MV-4-11 (cell line): ENCODE measurements at regions not wholly inside any gene's neighbourhood (a gene's known extent, or its start where the extent isn't known, plus 50 kb on each side); places are given as distances from the start of the nearest gene placed in this dataset.

ENCODE experiments used
- DNase-seq: peaks from one replicate; lab custom pipeline; 2025; lab: John Stamatoyannopoulos, UW

DNA sequence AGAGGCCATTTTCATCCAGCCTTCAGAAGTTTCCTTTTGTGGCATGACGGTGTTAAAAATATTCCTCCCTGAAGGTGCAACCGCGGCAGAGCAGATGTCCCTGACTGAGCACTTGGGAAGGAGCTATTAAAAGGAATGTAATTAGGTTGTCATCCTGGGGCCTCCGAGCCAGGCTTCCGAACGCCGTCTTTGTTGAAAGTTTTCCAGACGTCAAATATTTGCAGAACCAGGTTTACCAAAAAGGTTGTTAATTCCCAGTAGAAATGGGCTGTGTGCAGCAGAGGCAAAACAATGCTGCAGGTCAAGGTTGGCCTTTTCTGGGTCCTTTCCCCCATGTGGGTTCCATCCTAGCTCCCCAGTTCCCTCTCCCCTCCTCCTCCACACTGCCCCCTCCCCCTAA, 88.8 kb upstream of the CALM2 start:
- DNase-seq = no peak

DNA sequence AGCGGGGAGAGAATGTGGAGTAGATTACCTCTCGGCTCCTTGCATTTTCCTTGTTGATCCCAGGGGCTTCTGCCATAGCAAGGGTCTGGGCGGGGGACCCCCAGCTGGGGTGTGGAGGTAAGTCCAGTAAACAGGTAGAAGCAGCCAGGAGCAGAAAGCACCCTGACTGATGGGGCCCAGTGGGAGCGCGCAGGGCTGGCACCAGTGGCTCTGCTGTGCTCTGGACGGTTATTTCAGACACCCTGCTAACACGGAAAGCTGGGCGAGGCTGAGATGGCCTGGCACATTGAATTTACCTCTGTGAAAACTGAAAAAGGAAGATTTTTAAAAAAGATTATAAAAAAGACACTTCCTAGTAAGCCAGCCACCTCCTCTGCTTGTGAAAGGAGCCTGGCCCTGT, 88.4 kb upstream of the CALM2 start:
- no peak for DNase-seq

DNA sequence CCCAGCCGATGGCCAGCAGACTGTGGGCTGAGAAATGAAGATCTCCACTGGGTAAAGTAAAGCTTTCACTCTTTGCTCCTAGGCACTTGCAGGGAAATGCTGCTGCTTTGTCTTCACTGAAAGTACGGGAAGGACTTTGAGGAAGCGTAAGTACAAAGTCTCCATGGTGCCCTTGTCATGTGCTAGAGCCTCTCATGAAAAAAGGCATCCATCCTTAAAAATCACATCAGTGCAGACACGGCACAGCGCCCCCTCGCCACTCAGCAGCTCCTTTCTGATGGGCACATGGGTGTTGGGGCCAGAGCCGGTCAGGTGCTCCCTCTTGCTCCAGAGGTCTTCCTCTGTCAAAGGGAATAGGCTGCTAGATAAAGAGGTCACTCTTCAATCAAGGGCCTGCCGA, 87.8 kb upstream of the CALM2 start:
- peak; percentile 40 for DNase-seq

DNA sequence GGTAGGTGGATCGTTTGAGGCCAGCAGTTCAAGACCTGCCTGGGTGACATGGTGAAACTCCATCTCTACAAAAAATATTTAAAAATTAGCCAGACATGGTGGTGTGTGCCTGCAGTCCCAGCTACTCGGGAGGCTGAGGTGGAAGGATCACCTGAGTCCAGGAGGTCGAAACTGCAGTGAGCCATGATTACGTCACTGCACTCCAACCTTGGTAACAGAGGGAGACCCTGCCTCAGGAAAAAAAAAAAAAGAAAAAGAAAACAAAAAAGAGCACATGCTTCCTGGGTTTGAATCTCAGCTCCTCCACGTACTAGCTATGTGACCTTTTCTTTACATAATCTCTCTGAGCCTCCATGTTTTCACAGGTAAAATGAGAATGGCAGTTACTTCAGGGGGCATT, 86.3 kb upstream of the CALM2 start:
- no peak for DNase-seq

DNA sequence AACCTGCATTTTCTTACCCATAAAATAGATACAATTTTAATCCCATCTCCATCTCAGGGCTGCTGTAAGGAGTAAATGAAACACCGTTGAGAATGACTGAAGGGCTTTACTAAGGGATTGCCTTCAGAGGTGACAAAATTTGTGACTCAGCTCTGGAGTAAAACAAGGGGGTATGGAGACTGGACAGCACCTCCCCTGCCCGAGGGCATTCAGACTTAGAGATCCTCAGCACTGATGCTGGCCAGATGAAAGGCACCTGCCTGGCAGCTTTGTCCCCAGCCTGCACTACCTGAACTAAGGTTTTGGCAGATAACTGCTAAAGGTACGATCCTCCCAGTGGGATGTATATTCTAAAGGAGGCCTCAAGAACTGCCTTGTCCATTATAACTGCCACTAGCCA, 84.7 kb upstream of the CALM2 start:
- DNase-seq = no peak

DNA sequence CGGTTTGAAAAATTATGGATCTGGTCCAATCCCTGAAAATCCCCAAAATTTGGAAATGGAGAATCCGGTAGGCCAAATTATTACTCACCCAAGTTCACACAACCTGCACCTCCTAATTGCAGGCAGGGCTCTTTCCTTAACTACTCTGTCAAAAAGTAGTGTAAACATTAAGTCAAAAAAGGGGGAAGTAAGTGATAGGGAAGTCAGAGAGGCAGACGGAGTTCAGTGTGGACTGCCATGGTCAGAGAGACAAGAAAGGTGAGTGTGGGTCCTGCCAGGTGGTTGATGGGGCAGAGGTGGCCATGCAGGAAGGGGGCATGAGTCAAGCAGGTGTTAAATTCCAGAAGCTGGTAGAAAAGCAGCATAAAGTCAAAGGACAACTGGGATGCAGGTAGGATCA, 83.5 kb upstream of the CALM2 start:
- peak; percentile 17 for DNase-seq

DNA sequence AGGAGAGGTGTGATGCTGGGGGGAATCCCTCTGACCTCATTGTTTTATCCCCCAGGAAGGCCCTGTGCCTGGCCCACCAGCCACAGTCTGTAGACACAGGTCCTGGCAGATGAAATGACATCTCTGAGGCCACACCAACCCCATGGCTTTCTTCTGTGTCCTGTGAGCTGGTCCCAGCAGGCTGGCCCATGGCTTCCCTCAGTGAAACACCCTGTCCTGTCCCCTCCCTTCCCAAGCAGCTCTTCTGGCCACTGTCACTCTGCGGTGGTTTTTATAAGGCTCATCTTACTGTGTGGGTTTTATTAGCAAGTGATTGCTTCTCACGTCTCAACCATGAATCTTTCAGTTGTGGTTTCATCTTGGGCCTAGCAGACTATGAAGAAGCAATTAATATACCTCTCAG, 81.6 kb upstream of the CALM2 start:
- DNase-seq = no peak

DNA sequence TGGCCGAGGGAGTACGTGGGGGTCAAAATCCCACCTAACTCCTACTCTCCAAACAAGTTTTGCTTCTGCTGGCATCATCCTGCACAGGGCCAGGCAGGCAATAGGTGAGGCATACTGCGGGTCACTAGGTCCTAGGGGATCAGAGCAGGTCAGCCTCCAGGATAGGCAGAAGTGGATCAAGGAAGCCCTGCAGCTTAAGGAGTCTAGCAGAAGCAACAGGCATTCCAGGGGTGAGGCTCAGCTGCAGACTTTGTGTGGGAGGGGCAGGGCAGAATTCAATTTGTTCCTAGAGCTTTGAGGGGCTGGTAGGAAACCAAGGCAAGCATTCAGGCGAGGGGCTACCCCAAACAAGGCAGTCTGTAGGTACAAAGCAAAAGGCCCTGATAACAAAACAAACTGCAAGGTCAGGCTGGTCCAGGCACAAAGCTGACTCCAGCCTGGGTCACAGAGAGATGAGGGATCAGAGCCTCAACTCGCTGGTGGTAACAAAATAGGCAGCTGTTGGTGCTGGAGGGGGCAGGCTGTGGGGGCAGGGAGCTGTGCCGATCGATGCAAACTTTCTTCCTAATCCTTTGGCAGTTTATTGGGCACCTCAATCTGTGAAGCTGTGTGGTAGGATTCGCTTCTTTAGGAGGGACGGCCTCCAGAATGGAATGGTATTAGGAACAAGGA, 80.2 kb upstream of the CALM2 start:
- no peak for DNase-seq

DNA sequence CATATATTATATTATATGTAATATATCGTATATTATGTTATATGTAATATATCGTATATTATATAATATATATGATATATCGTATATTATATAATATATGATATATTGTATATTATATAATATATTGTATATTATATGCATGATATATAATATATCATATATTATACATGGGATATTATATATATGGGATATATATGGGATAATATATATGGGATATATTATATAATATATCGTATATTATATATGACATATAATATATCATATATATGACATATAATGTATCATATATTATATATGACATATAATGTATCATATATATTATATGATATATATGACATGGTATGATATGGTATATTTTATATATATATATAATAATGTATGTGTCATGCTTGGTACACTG, 79.5 kb upstream of the CALM2 start:
- no peak for DNase-seq

DNA sequence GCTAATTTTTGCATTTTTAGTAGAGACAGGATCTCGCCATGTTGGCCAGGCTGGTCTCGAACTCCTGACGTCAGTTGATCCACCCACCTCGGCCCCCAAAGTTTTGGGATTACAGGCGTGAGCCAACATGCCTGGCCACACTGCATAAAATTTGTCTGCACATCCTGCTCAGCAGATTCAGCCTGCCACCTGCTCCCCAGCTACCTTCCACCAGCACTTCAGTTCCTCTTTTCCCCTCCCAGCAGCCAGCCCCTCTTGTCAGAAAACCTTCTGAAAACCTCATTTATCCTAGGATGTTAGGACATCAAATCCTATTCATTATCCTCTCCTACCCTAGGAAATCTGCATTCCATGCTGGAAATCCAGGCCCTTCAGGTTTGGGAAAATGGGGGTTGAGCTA, 78.2 kb upstream of the CALM2 start:
- DNase-seq = no peak

DNA sequence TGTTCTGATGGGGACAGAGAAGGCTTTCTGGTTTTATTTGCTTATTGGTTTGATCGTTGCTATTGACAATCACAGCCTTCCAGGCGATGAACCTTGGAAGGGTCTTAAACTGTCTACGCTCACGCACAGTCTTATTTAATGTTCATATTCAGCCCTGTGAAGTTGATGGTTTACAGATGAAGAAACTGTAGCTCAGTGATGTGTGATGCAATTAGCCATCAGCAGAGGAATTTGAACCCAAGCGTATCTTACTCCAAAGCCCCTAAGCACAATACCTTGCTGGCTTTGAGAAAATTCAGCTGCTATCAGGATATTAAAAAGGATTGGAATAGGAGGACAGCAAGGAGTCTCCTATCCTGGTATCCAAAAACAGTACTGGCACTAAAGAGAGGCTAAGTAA, 77.1 kb upstream of the CALM2 start:
- DNase-seq = no peak

DNA sequence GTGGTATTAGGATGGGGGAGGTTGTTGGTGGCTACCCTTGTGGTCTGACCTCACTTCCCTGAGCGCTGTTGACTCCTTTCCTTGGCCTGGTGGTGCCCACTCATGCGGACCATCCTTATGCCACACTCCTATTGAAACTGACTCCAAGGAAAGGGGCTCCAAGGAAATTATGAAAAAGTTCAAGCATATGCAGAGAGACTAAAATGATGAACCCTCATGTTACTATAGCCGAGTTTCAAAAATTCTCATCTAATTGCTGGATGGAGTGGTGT, 75.0 kb upstream of the CALM2 start:
- DNase-seq = no peak

DNA sequence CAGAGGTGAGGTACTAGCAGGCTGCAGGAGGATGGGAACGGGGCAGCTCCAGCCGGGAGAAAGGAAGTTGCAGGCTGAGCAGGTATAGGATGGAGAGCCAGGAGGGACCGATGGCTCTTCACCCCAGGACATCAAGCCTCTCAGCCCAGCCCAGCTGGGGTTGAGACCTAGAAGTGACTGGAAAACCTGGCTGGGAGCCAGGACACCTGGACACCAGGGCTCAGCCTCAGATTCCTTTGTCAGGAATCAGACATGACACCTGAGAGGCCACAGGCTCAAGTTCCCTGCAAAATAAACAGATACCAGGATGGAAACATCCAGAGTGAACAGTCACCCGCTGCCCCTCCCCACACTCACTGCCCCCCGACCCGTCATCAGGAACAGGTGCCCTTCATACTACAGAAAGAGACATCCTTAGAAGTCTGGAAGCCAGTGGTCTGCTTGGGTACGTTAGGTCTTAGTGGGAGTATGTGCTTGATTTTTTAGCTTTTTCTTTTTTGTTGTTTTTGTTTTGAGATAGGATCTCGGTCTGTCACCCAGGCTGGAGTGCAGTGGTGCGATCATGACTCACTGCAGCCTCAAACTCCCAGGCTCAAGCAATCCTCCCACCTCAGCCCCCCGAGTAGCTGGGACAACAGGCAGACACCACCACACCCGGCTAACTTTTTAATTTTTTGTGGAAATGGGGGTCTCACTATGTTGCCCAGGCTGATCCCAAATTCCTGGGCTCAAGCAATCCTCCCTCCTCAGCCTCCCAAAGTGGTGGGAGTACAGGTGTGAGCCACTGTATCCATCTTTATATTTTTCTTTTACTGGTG, 74.5 kb upstream of the CALM2 start:
- DNase-seq = no peak

DNA sequence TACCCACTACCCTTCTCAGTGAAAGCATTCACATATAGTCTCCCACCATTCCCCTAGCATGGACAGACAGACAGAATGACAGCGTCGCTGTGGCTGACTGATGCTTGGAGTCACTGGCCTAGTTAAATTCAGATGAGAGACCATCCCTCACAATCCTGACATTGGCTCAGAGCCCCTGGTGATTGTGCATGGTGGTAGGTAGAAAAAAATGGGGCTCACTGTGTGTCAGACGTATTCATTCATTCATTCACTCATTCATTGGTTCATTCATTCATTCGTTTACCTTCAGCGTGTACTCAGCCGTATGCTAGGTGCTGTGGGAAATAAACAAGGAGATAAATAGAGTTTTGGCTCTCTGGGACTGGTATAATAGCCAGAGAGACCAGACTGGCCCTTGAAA, 73.6 kb upstream of the CALM2 start:
- no peak for DNase-seq

DNA sequence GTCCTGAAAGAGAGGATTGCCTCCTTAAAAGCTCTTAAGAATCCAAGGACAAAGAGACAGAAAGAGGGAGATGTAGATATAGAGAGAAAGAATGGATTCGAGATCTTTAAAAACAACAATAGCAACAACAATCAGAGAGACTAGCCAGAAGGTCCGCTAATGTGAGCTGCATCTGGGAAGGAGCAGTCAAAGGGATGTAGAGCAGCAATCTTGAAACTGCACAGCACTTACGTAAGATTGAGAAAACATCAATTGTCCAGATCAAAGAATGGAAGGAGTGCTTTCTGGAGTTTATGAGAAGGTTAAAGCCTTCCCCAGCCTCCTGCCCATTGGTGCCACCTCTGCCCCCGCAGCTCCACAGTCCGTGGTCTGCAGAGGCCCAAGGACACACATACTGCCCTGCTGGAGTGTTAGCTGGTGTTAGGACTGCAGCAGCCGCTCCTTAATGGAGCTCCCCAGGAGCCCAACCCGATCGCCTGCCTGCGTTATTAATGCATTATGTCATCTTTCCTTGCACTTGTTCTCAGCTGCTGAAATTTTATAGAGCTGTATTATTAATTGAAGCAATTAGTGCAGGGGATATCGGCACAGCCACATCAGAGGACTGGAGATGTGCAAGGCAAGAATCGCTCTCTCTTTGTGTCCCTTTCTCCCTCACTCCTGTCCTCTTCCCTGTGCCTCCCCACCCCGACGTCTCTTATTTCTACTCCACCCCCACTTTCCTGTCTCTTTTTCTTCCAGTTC, 73.0 kb upstream of the CALM2 start:
- no peak for DNase-seq

DNA sequence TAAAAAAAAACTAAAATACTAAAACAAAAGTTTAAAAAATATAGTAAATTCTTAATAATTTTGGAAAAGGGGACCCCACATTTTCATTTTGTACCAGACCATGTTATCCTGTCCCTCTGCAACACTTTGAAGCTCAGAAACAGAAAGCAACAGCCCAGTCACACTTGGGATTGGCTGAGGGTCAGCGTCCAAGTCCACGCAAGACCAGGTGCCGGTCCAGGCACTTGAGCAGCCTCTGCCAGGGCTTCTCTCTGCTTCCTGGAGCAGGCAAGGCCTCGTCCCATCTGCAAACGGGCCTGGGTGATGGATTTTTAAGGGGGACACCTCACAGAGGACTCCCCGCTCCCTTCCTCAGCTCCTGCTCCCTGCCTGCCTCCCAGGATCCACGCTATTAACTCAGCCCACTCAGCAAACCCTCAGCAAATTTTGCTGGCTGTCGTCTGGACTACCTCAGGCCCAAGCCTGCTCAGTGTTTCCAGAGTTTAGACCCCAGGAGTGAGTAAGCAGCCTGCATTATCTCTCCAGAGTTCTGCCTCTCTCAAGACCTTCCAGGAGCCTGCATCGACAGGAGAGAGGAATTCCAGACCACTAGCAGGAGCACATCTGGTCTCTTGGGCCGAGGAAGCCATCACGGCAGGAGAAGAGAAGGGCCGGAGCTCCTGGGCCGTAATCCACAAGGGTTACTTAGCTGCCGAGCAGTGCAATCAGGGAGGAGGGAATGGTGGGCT, 67.4 kb upstream of the CALM2 start:
- DNase-seq = no peak

DNA sequence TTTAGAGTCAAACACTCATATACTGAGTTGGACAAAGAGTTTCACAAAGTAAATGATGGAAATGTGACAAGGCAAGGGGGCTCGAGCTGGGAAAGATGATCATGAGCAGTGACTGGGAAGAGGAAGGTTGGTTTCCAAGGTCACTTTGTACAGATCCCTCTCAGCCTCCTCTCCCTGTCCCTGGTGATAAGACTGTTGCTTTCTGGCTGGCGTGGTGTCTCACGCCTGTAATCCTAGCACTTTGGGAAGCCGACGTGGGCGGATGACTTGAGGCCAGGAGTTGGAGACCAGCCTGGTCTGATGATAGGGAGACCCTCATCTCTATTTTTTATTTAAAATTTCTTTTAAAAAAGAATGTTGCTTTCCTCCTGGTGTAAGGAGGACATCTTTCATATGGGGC, 65.4 kb upstream of the CALM2 start:
- DNase-seq = no peak

DNA sequence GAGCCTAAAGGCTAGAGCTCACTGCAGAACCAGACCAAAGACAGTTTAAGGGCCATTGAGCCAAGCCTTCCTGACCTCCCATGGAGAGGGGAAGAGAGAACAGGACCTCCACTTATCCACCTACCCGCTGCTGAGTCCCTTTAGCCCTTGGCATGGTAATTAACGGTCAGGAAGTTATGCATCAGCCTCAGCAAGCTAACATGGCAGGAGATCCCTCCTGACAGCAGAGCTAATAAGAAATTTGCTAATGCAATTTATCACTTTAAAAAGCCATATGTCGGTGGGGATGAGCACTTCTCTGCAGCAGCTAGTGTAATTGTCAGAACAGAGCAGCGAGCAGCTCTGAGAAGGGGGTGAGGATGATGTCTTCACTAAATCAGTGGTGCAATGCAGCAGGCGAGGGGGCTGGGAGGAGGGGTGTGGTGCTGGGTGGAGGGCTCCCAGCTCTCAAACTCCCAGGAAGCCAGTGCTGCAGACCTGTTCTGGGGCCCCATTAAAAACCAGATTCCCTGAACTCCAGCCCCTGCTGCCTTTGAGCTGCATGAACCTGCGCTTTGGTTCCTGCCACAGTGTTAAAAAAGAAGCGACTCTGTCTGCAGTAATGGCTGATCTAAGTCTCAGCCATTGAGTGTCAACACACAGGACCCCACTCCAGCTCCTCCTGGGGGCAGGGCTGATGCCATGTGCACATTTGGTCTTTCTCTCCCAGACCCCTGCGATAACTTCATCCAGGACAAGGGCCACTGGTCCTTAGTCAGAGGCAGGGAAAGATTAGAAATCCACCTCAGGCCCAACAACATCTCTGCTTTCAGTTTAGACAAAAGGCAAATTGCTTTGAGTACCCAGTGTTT, 63.0 kb upstream of the CALM2 start:
- no peak for DNase-seq

DNA sequence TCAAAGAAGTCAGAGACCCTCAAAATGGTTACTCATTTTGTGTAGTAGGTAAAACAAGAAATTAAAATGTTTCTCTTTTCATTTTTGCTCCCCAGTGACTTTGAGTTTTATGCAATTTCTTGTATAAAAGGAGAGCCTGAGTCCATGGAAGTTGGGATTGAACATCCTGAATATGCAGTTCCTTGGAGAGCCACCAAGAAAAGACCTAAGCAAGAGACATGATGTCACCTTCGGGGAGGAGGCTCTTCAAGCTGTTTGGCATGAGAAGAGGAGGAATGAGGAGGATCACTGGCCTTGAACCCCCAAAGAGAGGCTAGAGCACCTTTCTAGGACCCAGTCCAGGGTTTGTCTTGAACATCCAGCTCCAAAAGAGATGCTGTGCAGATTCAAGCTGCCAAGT, 62.3 kb upstream of the CALM2 start:
- DNase-seq = no peak

DNA sequence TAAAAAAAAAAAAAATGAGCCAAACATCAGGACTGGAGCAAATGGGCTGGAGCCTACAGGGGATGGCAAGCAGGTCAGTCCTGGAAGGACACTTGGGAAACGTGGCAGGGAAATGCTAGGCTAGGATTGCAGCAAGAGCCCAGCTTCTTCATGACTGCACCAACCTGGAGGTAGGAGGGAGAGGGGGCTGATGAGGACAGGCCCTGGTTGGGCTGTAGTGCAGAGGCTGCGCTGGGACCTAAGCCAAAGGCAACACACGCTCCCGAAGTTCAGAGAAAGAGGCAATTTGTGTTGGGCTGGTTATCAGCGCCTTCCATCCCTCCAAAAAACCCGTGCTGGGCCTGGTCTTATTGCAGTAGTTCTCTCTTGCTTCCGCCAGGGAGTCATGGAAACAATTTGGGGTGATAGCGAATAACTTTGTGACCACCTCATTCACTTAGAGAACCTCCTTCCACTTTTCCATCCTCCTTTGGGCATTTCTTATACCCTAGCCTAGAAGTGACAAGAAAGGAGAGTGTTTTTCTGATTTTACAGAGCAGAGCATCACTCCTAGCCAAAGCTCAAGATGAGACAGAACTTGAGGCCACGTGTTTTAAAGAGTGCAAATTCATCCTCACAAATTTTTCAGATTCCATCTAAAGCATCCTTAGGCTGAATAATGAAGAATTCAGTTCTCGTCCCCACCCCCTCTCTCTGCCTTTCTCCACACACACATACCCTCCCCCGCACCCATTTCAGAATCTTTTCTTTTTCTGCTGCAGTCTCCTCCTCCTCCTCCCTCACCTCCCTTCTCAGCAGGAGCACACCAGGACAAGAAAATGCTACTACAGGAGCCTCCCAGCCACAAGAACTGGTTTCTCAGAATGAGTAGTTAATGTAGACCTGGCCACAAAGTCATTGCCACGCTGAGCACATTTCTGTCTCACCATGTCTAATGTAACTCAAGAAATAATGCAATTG, 61.3 kb upstream of the CALM2 start:
- no peak for DNase-seq
